Sigmoid colon (tissue), 4 donors: ENCODE measurements at regions not wholly inside any gene's neighbourhood (a gene's known extent, or its start where the extent isn't known, plus 50 kb on each side); places are given as distances from the start of the nearest gene placed in this dataset.

Experiments
- CTCF ChIP-seq, 4 experiments: fragments of 450-650 bp in 3 of 4; fragments of 200-600 bp in 1 of 4; IDR thresholded peaks; one replicate each; pipeline ENCODE4 v1.5.1; 2016 to 2019; ENCODE audit warnings: antibody characterized with exemption in 4 of 4, mild to moderate bottlenecking in 3 of 4, moderate library complexity in 2 of 4
- POLR2A ChIP-seq, 2 donors: fragments of 450-650 bp; IDR thresholded peaks; one replicate each; pipeline ENCODE4 v1.6.1; 2016; ENCODE audit warnings: antibody characterized with exemption in 2 of 2, mild to moderate bottlenecking in 2 of 2, moderate library complexity in 2 of 2
- POLR2AphosphoS5 ChIP-seq, 4 donors: sonication (generic); formaldehyde crosslinking; IDR thresholded peaks; one replicate each; pipeline ENCODE4 v1.6.1; 2017; ENCODE audit warnings: antibody characterized with exemption in 4 of 4

DNA sequence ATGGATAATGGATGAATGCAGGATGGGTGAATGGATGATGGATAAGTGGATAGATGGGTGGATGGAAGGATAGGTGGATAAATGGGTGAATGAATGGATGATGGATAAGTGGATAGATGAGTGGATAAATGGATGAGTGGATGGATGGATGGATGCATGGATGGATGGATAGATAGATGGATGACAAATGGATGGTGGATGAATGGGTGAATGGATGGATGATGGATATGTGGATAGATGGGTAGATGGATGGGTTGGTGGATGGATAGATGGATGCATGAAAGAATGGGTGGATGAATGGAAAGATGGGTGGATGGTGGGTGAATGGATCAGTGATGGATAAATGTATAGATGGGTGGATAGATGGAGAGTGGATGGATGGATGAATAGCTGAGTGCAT is 564.8 kb downstream of the MIAT start:
- TF ChIP-seq POLR2A (IDR thresholded peaks at IDR 0.05), result no peak
- TF ChIP-seq CTCF (IDR thresholded peaks at IDR 0.05), result no peak
- TF ChIP-seq POLR2AphosphoS5 (IDR thresholded peaks at IDR 0.05), result no peak
